ENCODE measurements at regions not wholly inside any gene's neighbourhood (a gene's known extent, or its start where the extent isn't known, plus 50 kb on each side); places are given as distances from the start of the nearest gene placed in this dataset.

DNA sequence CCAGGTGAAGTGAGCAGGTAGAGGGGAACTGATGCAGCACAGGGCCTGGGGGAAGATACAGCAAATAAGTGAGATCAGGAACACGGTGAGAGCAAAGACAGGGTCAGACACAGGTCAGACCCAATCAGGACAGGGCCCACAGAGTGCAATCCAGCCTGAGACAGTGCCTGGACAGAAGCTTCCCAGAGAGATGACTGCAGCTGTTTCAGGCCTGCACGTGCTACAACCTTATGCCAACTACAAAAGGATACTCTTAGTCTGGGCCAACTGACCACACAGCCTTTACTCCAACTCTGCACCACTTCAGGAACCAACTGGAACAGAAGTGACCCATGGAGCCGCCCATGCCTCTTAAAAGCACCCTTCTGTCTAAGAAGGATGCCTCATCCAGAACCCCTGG, 228.0 kb downstream of the TOMM20 start:
- Histone ChIP-seq H3K36me3 (ENCODE audit: control insufficient read depth in 2 of 3, insufficient read depth in 3 of 3, low read length in 3 of 3) (no peaks in the 10 kb centered on the region), H3K4me3 (ENCODE audit: low read length) (no peak overlapping the region), H3K4me1 (ENCODE audit: control insufficient read depth in 2 of 2, insufficient read depth in 2 of 2, low read length in 2 of 2) (no peaks in the 10 kb centered on the region), H3K9me3 (ENCODE audit: control insufficient read depth in 2 of 3, low read length in 3 of 3) (no peaks in the 10 kb centered on the region), H3K27me3 (ENCODE audit: control insufficient read depth in 2 of 2, insufficient read depth in 2 of 2, low read length in 2 of 2) (no peaks in the 10 kb centered on the region), H3K27ac (ENCODE audit: low read depth, low read length) (no peak overlapping the region)
- peaks cover 0 to 13% (median 7%) of the 10 kb centered on the region in 7 donors for H3K4me1 Mint-ChIP-seq
- intact Hi-C loops (cut with micrococcal nuclease), result no loop called here
- CTCF ChIA-PET, result no interaction called here
- no peak for ATAC-seq
- H3K4me3 Mint-ChIP-seq, result no peak overlapping the region
- no peaks in the 10 kb centered on the region for H3K9me3 Mint-ChIP-seq
- no peak for DNase-seq
- POLR2A ChIA-PET, result no interaction called here
- peak overlapping the region in 1 of 9 donors; percentile 74 for H3K27ac Mint-ChIP-seq
- no peaks in the 10 kb centered on the region for H3K36me3 Mint-ChIP-seq
- no peaks in the 10 kb centered on the region for H3K27me3 Mint-ChIP-seq

DNA sequence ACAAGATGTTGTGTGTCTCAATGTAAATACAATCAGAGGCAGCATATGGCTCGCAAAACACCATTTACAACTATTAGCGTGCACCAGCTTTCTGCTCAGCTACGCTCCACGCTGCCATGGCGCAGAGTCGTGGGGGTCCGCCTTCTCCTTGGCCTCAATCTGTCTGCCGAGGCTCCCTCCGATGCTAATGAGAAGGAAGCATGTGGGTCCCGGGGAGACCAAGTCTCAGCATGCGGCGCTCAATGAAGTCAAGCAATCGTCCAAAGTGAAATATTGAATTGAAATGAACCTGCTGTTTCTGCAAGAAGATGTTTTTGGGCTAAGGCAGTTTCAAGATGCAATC, 228.9 kb downstream of the TOMM20 start:
- CTCF ChIA-PET, result no interaction called here
- H3K4me1 ChIP-seq (ENCODE audit: control insufficient read depth in 2 of 2, insufficient read depth in 2 of 2, low read length in 2 of 2), result no peaks in the 10 kb centered on the region
- intact Hi-C loops (cut with micrococcal nuclease), result no loop called here
- Mint-ChIP-seq H3K36me3 (no peaks in the 10 kb centered on the region), H3K27me3 (no peaks in the 10 kb centered on the region), H3K4me1 (peaks cover 3 to 22% (median 10%) of the 10 kb centered on the region in 7 donors), H3K9me3 (no peaks in the 10 kb centered on the region), H3K27ac (peak overlapping the region in 1 of 9 donors; percentile 29), H3K4me3 (no peak overlapping the region)
- no peak overlapping the region for H3K27ac ChIP-seq (ENCODE audit: low read depth, low read length)
- no peak overlapping the region for H3K4me3 ChIP-seq (ENCODE audit: low read length)
- POLR2A ChIA-PET, result no interaction called here
- H3K9me3 ChIP-seq (ENCODE audit: control insufficient read depth in 2 of 3, low read length in 3 of 3), result no peaks in the 10 kb centered on the region
- H3K36me3 ChIP-seq (ENCODE audit: control insufficient read depth in 2 of 3, insufficient read depth in 3 of 3, low read length in 3 of 3), result no peaks in the 10 kb centered on the region
- no peaks in the 10 kb centered on the region for H3K27me3 ChIP-seq (ENCODE audit: control insufficient read depth in 2 of 2, insufficient read depth in 2 of 2, low read length in 2 of 2)
- DNase-seq (no peak), ATAC-seq (no peak)

DNA sequence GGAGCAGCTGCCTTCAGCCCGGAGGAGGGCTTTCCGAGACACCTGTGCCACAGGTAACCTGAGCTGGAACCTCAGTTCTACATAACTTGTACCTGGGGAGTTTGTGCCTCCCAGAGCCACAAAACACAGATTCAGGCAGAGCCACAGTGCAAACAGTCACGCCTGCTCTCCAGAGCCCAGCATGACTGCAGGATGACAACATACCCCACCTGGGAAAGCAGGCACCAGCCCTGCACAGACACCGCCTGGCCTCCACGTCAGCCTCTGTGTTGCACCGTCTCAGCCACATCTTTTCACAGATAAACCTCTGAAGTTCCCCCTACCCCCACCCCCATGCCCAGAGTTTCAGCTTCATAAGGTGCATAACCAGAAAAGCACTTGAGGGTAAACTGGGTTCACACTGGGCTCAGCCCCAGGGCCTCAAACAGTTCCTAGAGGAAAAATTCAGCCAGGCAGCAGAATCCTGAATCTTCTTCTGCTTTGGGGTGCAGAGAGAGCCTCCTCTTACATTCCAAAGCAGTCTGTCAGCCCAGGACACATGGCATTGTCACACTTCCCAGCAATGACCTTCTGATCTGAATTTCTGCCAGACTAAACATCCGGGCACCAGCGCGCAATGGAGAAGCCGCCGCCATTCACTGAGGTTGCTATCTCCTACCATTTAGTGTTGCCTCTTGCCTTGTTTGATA, 229.5 kb downstream of the TOMM20 start:
- Mint-ChIP-seq H3K4me3 (no peak overlapping the region), H3K9me3 (no peaks in the 10 kb centered on the region), H3K27me3 (no peaks in the 10 kb centered on the region), H3K27ac (peak overlapping the region in 1 of 9 donors; percentile 29), H3K36me3 (no peaks in the 10 kb centered on the region), H3K4me1 (peaks cover 7 to 28% (median 15%) of the 10 kb centered on the region in 7 donors)
- Histone ChIP-seq H3K9me3 (ENCODE audit: control insufficient read depth in 2 of 3, low read length in 3 of 3) (no peaks in the 10 kb centered on the region), H3K4me1 (ENCODE audit: control insufficient read depth in 2 of 2, insufficient read depth in 2 of 2, low read length in 2 of 2) (no peaks in the 10 kb centered on the region), H3K27me3 (ENCODE audit: control insufficient read depth in 2 of 2, insufficient read depth in 2 of 2, low read length in 2 of 2) (no peaks in the 10 kb centered on the region), H3K4me3 (ENCODE audit: low read length) (no peak overlapping the region), H3K36me3 (ENCODE audit: control insufficient read depth in 2 of 3, insufficient read depth in 3 of 3, low read length in 3 of 3) (no peaks in the 10 kb centered on the region), H3K27ac (ENCODE audit: low read depth, low read length) (no peak overlapping the region)
- intact Hi-C loops (cut with micrococcal nuclease), result no loop called here
- DNase-seq (no peak), ATAC-seq (no peak)
- ChIA-PET CTCF (interaction anchor here (0.5 kb wide), 1 partner anchor 48 kb away, joined by 4 read pairs; no protein-coding TSS in a partner anchor), POLR2A (no interaction called here)

DNA sequence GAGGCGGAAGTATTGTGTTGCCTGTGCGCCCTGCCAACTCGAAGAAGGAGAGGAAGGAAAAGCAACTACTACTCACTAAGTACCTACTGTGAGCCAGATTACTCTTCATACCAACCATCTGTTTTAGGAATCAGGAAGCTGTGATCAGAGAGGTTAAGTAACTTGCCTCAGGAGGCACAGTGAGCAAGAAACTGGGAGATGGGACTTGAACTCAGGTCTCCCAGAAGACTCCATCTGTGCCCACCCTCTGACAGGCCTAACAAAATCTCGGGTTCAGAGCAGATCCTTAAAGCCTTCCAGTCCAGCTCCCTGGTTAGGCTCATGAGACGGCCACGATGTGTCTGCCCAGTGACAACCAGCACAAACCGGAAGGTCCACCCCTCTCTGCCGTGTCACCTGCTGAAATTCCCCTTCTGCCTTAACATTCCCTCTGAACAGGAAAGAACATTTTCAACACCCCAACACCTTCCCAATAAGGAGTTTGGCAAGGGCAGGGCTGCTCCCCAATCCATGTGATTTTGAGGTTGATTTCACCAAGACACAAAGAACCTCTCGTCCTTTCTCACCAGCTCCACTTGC, 230.1 kb downstream of the TOMM20 start:
- CTCF ChIA-PET, result interaction anchor here (0.5 to 0.9 kb wide), 2 partner anchors 49 to 299 kb away, joined by 3 to 4 read pairs; no protein-coding TSS in a partner anchor
- no peak overlapping the region for H3K27ac Mint-ChIP-seq

DNA sequence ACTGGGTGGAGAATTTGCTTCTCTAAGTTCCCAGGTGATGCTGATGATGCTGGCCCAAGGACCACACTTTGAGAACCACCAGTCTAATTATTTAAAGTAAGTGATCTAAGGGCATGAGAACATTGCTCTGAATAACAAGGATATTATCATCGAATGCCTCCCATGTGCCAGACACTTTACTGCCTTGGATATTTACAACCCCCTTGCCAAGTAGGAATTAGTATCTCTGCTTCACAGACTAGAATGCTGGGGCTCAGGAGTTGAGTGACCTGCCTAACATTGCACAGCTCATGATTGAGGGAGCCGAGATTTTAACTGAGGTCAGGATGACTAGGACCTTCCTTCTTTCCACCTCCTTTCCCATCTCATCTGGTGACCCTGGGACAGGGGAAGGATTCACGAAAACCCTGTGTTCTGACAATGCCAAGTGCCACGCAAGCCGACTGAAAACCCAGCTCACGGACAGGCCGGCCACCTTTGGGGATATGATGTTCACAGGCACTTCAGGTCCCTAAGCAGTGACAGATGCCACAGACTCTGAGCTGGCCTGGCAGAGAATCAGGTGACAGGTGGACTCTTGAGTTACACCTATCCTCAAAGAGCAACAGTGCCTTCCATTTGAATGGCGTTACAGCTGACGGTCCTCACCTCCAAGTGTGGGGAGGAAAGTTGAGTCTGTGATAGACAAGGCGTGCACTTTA, 230.7 kb downstream of the TOMM20 start:
- H3K27me3 Mint-ChIP-seq, result no peaks in the 10 kb centered on the region
- no peaks in the 10 kb centered on the region for H3K36me3 Mint-ChIP-seq
- ChIA-PET POLR2A (interaction anchor here (0.6 kb wide), 2 partner anchors 23 to 184 kb away, joined by 3 read pairs; no protein-coding TSS in a partner anchor), CTCF (interaction anchor here (0.9 kb wide), 1 partner anchor 299 kb away, joined by 3 read pairs; no protein-coding TSS in a partner anchor)
- no peaks in the 10 kb centered on the region for H3K9me3 ChIP-seq (ENCODE audit: control insufficient read depth in 2 of 3, low read length in 3 of 3)
- no peaks in the 10 kb centered on the region for H3K36me3 ChIP-seq (ENCODE audit: control insufficient read depth in 2 of 3, insufficient read depth in 3 of 3, low read length in 3 of 3)
- H3K27me3 ChIP-seq (ENCODE audit: control insufficient read depth in 2 of 2, insufficient read depth in 2 of 2, low read length in 2 of 2), result no peaks in the 10 kb centered on the region
- H3K27ac ChIP-seq (ENCODE audit: low read depth, low read length), result no peak overlapping the region
- H3K4me3 ChIP-seq (ENCODE audit: low read length), result no peak overlapping the region
- no peak for DNase-seq
- no peak for ATAC-seq
- no peak overlapping the region for H3K4me3 Mint-ChIP-seq
- H3K27ac Mint-ChIP-seq, result no peak overlapping the region
- no peaks in the 10 kb centered on the region for H3K9me3 Mint-ChIP-seq
- H3K4me1 Mint-ChIP-seq, result peaks cover 9 to 39% (median 21%) of the 10 kb centered on the region in 7 donors
- H3K4me1 ChIP-seq (ENCODE audit: control insufficient read depth in 2 of 2, insufficient read depth in 2 of 2, low read length in 2 of 2), result no peaks in the 10 kb centered on the region
- intact Hi-C loops (cut with micrococcal nuclease), result no loop called here

More for the DNA sequence above, 230.1 kb downstream of the TOMM20 start:
- ATAC-seq (no peak), DNase-seq (no peak)
- Histone ChIP-seq H3K27ac (ENCODE audit: low read depth, low read length) (no peak overlapping the region), H3K4me3 (ENCODE audit: low read length) (no peak overlapping the region), H3K4me1 (ENCODE audit: control insufficient read depth in 2 of 2, insufficient read depth in 2 of 2, low read length in 2 of 2) (no peaks in the 10 kb centered on the region), H3K9me3 (ENCODE audit: control insufficient read depth in 2 of 3, low read length in 3 of 3) (no peaks in the 10 kb centered on the region), H3K36me3 (ENCODE audit: control insufficient read depth in 2 of 3, insufficient read depth in 3 of 3, low read length in 3 of 3) (no peaks in the 10 kb centered on the region), H3K27me3 (ENCODE audit: control insufficient read depth in 2 of 2, insufficient read depth in 2 of 2, low read length in 2 of 2) (no peaks in the 10 kb centered on the region)
- no peaks in the 10 kb centered on the region for H3K9me3 Mint-ChIP-seq
- no peak overlapping the region for H3K4me3 Mint-ChIP-seq
- no peaks in the 10 kb centered on the region for H3K36me3 Mint-ChIP-seq
- no peaks in the 10 kb centered on the region for H3K27me3 Mint-ChIP-seq
- intact Hi-C loops (cut with micrococcal nuclease), result no loop called here
- POLR2A ChIA-PET, result no interaction called here
- peaks cover 9 to 34% (median 20%) of the 10 kb centered on the region in 7 donors for H3K4me1 Mint-ChIP-seq

DNA sequence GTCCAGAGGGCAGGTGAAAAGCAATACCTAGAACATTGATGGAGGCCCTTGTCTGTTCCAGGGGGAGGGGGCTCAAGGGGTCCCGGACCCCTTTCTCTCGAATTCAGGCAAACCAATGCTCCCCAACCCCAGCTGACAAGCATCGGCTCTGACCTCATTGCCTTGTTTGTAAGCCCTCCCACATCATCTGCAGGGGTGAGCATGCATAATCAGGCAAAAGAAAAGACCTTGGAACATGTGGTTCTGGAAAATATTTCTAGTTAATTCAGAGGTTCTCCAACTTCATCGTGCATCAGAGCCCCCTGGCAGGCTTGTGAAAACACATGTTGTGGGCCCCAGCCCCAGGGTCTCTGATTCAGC, 231.3 kb downstream of the TOMM20 start:
- no peak overlapping the region for H3K27ac ChIP-seq (ENCODE audit: low read depth, low read length)
- H3K4me1 ChIP-seq (ENCODE audit: control insufficient read depth in 2 of 2, insufficient read depth in 2 of 2, low read length in 2 of 2), result no peaks in the 10 kb centered on the region
- Mint-ChIP-seq H3K27me3 (no peaks in the 10 kb centered on the region), H3K4me3 (no peak overlapping the region), H3K4me1 (peaks cover 9 to 39% (median 21%) of the 10 kb centered on the region in 7 donors), H3K9me3 (no peaks in the 10 kb centered on the region), H3K27ac (no peak overlapping the region), H3K36me3 (no peaks in the 10 kb centered on the region)
- CTCF ChIA-PET, result no interaction called here
- no peaks in the 10 kb centered on the region for H3K9me3 ChIP-seq (ENCODE audit: control insufficient read depth in 2 of 3, low read length in 3 of 3)
- POLR2A ChIA-PET, result interaction anchor here (0.6 kb wide), 2 partner anchors 22 to 185 kb away, joined by 3 read pairs; no protein-coding TSS in a partner anchor
- H3K4me3 ChIP-seq (ENCODE audit: low read length), result no peak overlapping the region
- no peaks in the 10 kb centered on the region for H3K27me3 ChIP-seq (ENCODE audit: control insufficient read depth in 2 of 2, insufficient read depth in 2 of 2, low read length in 2 of 2)
- ATAC-seq, result no peak
- intact Hi-C loops (cut with micrococcal nuclease), result no loop called here
- DNase-seq, result no peak
- no peaks in the 10 kb centered on the region for H3K36me3 ChIP-seq (ENCODE audit: control insufficient read depth in 2 of 3, insufficient read depth in 3 of 3, low read length in 3 of 3)
